Cardiac septum (tissue), 1 donor: ENCODE measurements at regions not wholly inside any gene's neighbourhood (a gene's known extent, or its start where the extent isn't known, plus 50 kb on each side); places are given as distances from the start of the nearest gene placed in this dataset.
"Not testable (repeated sequence)": the region's sequence is repeated elsewhere in the genome, so short reads cannot be mapped to it uniquely, and the experiment has no call there.

ENCODE experiments used
- DNase-seq: peaks from one replicate; pipeline ENCODE4 v3.0.0-alpha.2; 2020; ENCODE audit warnings: low spot score
- intact Hi-C: fragments of 100-400 bp; cut with DNase I; formaldehyde crosslinking; loops from one replicate; pipeline ENCODE4 v1.14.0; 2022
- donor health status: DM: no; HTN: no; CAD: no.

DNA sequence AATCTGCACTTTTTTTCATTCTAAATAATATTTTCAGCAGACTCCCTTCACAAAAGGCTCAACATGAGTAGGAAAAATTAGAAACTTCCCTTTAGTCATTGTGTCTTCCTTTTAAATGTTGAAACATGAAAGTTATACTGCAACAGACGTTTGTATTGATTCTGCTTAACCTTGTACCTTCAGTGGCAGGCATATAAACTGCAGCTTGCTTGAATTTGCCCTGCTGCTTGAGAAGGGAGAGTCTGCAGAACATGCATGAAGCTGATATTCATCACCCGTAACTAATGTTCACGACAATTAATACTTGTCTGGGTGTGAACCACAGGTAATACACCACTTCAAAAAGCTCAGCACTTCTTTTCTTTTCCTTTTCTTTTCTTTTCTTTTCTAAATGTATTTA, 294.7 kb upstream of the LRP1B start:
- intact Hi-C loops = no loop called here
- DNase-seq = no peak

DNA sequence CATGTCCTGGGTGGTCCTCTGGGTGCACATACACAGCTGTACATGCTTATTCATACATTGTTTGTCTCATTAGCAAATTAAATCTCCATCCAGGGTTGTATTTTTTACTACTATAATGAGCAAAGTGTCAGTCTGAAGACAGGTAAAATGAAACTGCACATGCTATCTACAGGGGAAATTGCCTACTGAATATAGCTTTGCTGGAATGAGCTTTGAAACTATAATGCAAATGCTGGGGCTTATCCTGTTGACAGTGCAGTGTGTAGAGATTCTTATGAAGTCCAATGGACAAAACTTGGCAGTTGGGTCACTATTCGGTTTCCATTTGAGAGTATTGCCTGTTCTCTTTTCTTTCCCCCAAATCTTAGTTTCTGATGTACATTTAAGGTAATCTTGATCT, 292.8 kb upstream of the LRP1B start:
- intact Hi-C loops = no loop called here
- no peak for DNase-seq

GRCh38 chr2:142422769-142423168, 292.0 kb upstream of the LRP1B start:
- intact Hi-C loops = no loop called here
- no peak for DNase-seq

- intact Hi-C loops = no loop called here
- no peak for DNase-seq
These were observed 291.2 kb upstream of the LRP1B start for GRCh38 chr2:142422041-142422440.

DNA sequence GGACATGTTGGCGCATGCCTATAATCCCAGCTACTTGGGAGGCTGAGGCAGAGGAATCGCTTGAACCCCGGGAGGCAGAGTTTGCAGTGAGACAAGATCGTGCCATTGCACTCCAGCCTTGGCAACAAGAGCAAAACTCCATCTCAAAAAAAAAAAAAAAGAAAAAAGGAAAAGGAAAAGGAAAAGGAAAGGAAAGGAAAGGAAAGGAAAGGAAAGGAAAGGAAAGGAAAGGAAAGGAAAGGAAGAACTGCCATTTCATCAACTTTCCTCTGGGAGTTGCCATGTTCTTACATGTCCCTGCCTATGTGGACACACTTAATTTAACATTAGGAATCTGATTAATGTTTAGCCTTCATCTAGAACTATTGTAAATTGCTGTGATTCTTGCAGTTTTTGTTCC, 287.9 kb upstream of the LRP1B start:
- intact Hi-C loops = loop anchor here (1.0 kb wide), 1 partner anchor 8 kb away; no protein-coding TSS in a partner anchor
- not testable (repeated sequence) for DNase-seq

- intact Hi-C loops = no loop called here
- no peak for DNase-seq
These were observed 286.2 kb upstream of the LRP1B start for GRCh38 chr2:142416996-142417395.

GRCh38 chr2:142415461-142415860, 284.6 kb upstream of the LRP1B start:
- DNase-seq = no peak
- intact Hi-C loops = no loop called here

DNA sequence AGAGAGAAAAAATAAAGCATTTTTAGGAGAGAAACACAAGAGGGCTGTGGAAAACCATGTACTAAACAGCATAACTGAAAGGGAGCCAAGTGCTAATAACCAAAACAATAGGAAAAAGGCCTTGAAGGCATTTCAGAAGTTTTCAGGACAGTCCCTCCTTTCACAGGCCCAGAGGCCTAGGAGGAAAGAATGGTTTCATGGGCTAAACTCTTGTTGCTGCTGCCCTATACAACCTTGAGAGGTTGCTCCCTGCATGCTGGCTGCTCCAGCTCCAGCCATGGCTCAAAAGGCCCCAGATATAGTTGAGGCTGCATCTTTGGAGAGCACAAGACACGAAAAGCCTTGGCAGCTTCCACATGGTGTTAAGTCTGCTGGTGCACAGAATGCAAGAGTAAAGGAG, 267.4 kb upstream of the LRP1B start:
- DNase-seq = no peak
- intact Hi-C loops = no loop called here

- DNase-seq = no peak
- intact Hi-C loops = no loop called here
These were observed 264.5 kb upstream of the LRP1B start for GRCh38 chr2:142395291-142395690.

GRCh38 chr2:142380372-142380771, 249.6 kb upstream of the LRP1B start:
- no peak for DNase-seq
- intact Hi-C loops = no loop called here

DNA sequence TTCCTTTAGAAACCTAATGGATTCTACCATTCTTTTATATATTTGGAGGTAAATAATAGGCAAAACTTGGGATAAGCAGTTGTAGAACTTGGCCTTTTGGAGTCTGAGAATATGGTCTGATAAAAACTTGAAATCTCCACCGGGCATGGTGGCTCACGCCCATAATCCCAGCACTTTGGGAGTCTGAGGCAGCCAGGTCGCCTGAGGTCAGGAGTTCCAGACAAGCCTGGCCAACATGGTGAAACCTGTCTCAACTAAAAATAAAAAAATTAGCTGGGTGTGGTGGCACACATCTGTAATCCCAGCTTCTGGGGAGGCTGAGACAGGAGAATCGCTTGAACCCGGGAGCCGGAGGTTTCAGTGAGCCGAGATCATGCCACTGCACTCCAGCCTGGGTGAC, 231.3 kb upstream of the LRP1B start:
- intact Hi-C loops, DNase-seq: not testable (repeated sequence)

DNA sequence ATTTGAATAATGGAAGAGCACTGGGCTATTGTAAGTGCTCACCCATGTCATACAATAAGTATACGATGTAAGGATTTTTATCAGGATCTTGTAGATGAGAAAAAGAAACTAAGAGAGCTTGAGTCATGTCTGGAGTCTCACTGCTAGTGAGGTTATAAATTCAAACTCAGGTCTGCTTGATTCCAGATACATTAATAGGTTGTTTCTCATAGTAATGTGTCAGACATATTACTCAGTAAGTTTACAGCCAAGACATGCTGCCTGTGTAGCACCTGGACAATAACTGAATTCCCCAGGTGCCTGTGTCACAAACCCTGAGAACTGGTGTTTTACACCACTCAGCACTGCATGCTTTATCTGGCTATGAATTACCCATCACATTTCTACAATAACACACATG, 216.9 kb upstream of the LRP1B start:
- DNase-seq = no peak
- intact Hi-C loops = no loop called here

DNA sequence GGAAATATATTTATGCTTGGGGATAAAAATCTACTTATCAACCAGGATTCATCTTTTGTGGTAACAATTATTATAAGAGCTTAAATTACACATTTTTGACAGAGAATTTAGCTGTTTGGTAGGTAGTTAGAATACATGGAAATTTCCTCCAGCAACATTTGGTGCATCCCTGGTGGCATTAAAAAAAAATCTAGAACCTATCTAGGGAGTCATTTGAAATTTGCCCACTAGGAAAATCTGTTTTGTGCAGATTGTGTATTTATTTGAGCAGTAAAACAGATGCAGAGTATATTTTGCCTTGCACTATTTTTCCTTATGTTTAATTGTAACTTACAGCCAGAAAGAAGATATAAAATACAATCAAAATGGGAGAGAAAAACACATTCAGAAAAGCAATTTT, 208.4 kb upstream of the LRP1B start:
- intact Hi-C loops = no loop called here
- no peak for DNase-seq

DNA sequence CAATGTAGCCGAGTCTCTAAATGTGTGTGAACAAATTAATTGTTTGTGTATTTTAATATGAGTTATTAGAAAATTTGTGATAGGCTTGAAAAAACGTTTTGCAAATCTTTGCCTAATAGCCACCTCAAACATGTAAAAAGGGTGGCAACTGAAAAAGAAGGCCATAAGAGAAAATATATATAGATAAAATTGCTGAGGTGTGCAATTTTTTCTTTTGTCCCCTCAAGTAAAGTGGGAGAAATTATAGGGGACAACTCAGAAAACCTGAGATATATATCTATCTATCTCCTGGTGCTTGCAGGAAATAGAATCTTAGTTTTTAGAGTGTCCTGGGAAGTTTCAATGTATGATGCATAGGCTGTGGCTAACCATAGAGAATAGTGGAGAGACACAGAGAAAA, 201.4 kb upstream of the LRP1B start:
- intact Hi-C loops = no loop called here
- no peak for DNase-seq

DNA sequence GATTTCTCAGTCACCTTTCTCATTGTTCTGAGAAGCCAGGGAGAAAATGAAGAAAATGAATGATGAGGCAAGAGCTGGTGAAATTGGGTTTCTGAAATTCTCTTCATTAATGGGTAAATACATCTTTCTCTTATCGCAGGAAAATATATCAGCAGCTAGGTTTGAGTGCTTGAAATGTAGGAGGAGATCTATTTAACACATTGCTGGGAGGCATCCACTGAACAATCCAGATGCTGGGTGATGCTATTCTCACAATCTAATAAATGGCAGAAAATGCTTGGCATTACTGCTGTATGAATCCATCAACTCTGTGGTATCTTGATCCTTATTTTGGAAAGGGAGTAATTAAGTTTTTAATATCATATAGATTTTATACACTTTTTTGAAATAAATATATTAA, 199.6 kb upstream of the LRP1B start:
- DNase-seq = no peak
- intact Hi-C loops = no loop called here

DNA sequence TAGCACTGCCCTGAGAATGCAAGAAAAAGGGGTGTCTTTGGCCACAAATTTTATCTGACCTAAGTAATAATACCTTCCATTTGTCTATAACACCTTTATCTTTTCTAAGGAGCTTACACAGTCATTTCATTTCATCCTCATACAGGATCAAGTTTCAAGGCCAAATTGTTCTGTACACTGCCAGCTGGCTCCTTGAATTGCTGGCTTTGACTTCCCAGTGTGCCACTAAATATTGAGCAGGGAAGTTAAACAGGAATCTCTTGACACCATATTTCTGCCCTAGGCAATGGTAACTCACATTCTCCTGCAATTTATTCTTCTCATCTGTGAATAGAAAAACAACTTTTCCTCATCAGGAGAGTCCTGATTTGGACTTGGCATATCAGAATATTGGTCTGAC, 195.1 kb upstream of the LRP1B start:
- no peak for DNase-seq
- intact Hi-C loops = no loop called here

DNA sequence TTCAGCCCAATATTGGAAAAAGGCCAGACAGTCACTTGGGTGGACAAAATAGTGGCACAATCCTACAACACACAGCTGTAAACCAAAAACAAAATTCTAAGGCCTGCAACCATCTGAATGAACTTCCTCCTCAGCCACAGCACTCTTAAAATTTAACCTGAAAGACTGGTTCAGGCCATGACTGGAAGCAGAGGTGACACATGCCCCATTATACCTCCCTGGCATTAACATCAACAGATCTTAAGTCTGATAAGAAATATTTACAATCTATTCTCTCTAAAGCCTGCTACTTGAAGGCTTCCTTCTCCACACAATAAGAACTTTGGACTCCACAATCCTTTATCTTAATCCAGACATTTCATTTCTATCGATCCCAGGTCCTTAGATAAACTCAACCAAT, 192.4 kb upstream of the LRP1B start:
- no peak for DNase-seq
- intact Hi-C loops = no loop called here

DNA sequence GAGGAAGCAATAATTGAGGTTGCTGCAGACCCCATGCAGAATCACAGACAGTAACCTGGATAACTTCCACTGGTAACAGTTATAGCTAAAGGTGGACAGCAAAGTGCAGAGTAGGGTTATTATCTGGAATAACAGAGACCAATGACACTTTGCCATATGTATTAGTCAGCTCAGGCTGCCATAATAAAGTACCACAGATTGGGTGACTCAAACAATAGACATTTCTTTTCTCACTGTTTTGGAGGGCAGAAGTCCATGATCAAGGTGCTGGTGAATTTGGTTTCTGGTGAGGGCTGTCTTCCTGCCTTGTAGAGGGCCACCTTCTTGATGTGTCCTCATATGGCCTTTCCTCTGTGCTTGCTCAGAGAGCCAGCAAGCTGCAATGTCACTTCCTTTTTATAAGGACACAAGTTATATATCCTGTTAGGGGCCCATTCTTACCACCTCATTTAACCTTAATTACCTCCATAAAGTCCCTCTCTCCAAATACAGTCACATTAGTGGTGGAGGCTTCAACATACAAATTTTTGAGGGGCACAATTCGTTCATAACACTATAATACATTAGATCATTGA, 191.0 kb upstream of the LRP1B start:
- intact Hi-C loops = no loop called here
- DNase-seq = no peak

GRCh38 chr2:142320067-142320466, 189.3 kb upstream of the LRP1B start:
- intact Hi-C loops = no loop called here
- DNase-seq = no peak

GRCh38 chr2:142316049-142316448, 185.2 kb upstream of the LRP1B start:
- intact Hi-C loops = no loop called here
- no peak for DNase-seq

DNA sequence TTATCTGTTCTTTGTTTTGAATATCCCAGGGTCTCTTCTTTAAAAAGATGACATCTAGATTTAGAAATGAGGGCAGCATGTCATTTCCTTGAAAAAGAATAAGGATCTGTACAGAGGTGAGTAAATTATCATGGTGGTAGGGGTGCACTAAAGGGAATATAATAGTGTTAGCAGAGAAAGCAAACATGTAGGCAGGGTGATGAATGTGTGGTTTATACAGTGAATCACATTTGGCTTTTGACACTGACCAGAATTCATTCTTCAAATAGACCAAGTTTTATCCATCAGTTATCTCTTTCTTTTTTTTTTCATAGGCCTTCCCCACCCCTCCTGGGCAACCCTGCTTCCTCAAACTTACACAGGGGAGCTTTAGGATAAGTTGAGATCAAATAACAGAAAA, 184.5 kb upstream of the LRP1B start:
- intact Hi-C loops = no loop called here
- no peak for DNase-seq

DNA sequence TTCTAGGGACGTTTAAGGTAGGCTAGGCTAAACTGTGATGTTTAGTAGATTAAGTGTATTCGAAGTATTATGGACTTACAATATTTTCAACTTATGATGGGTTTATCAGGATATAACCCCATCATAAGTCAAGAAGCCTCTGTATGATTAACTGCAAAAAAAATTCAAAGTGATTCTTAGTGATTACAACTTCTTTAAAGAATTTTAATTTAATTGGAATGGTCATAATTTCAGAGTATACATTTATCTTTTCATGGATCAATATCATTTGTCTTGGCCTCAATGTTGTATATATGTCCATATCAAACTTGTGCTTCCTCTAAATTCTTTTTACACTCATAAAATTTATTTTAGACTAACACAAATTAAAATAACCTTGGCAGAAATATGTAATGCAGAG, 183.3 kb upstream of the LRP1B start:
- no peak for DNase-seq
- intact Hi-C loops = no loop called here
